Skeletal muscle tissue (tissue), 3 donors: ENCODE measurements at regions not wholly inside any gene's neighbourhood (a gene's known extent, or its start where the extent isn't known, plus 50 kb on each side); places are given as distances from the start of the nearest gene placed in this dataset.

Experiments
- H3K27ac ChIP-seq: one replicate; pipeline ENCODE4 v1.7.0; 2013; ENCODE audit warnings: mild to moderate bottlenecking, low read depth, low read length, inconsistent platforms
- H3K27me3 ChIP-seq, 3 donors: one replicate each; pipeline ENCODE4 v1.7.0; 2013; ENCODE audit warnings: low read length in 3 of 3; ENCODE audit not compliant: control insufficient read depth in 3 of 3, insufficient read depth in 3 of 3
- H3K36me3 ChIP-seq, 3 donors: one replicate each; pipeline ENCODE4 v1.7.0; 2013; ENCODE audit warnings: low read length in 3 of 3; ENCODE audit not compliant: control insufficient read depth in 3 of 3, insufficient read depth in 3 of 3
- H3K4me1 ChIP-seq, 3 donors: one replicate each; pipeline ENCODE4 v1.7.0; 2013; ENCODE audit warnings: low read length in 3 of 3, mild to moderate bottlenecking in 3 of 3; ENCODE audit not compliant: control insufficient read depth in 3 of 3, insufficient read depth in 3 of 3
- H3K4me3 ChIP-seq, 3 donors: one replicate each; pipeline ENCODE4 v1.7.0; 2013; ENCODE audit warnings: low read length in 3 of 3
- H3K9ac ChIP-seq, 3 donors: one replicate each; pipeline ENCODE4 v1.7.0; 2013; ENCODE audit warnings: low read length in 3 of 3, mild to moderate bottlenecking in 3 of 3, moderate library complexity in 2 of 3, low read depth in 1 of 3
- H3K9me3 ChIP-seq, 3 donors: one replicate each; pipeline ENCODE4 v1.7.0; 2013; ENCODE audit warnings: low read length in 3 of 3; ENCODE audit not compliant: control insufficient read depth in 3 of 3
- donor health status: Osteomylitis.

- H3K36me3 ChIP-seq = no peaks in the 10 kb centered on the region
- H3K9ac ChIP-seq = no peak overlapping the region
- no peaks in the 10 kb centered on the region for H3K9me3 ChIP-seq
- no peak overlapping the region for H3K4me3 ChIP-seq
- no peaks in the 10 kb centered on the region for H3K4me1 ChIP-seq
- H3K27ac ChIP-seq = no peak overlapping the region
- no peaks in the 10 kb centered on the region for H3K27me3 ChIP-seq
Measured at GRCh38 chr9:20207176-20207575, 415.1 kb downstream of the MLLT3 start.

- Histone ChIP-seq H3K4me1 (no peaks in the 10 kb centered on the region), H3K4me3 (no peak overlapping the region), H3K36me3 (no peaks in the 10 kb centered on the region)
Measured at GRCh38 chr9:20205821-20206220, 416.5 kb downstream of the MLLT3 start.

GRCh38 chr9:20200991-20201431 lies 412.2 kb upstream of the SLC24A2 start:
- no peaks in the 10 kb centered on the region for H3K36me3 ChIP-seq
- H3K9me3 ChIP-seq = no peaks in the 10 kb centered on the region
- H3K4me1 ChIP-seq = no peaks in the 10 kb centered on the region
- H3K9ac ChIP-seq = no peak overlapping the region
- H3K4me3 ChIP-seq = no peak overlapping the region
- H3K27ac ChIP-seq = no peak overlapping the region
- no peaks in the 10 kb centered on the region for H3K27me3 ChIP-seq

More at GRCh38 chr9:20205821-20206220, 416.5 kb downstream of the MLLT3 start:
- H3K27ac ChIP-seq = no peak overlapping the region
- H3K9ac ChIP-seq = no peak overlapping the region
- no peaks in the 10 kb centered on the region for H3K27me3 ChIP-seq
- H3K9me3 ChIP-seq = no peaks in the 10 kb centered on the region

GRCh38 chr9:20200581-20200980 lies 411.7 kb upstream of the SLC24A2 start:
- Histone ChIP-seq H3K9me3 (no peaks in the 10 kb centered on the region), H3K36me3 (no peaks in the 10 kb centered on the region), H3K9ac (no peak overlapping the region), H3K27ac (no peak overlapping the region), H3K27me3 (no peaks in the 10 kb centered on the region), H3K4me3 (no peak overlapping the region), H3K4me1 (no peaks in the 10 kb centered on the region)

- Histone ChIP-seq H3K27ac (no peak overlapping the region), H3K9me3 (no peaks in the 10 kb centered on the region), H3K27me3 (no peaks in the 10 kb centered on the region), H3K4me1 (no peaks in the 10 kb centered on the region), H3K36me3 (no peaks in the 10 kb centered on the region), H3K4me3 (no peak overlapping the region), H3K9ac (no peak overlapping the region)
Measured at GRCh38 chr9:20199111-20199510, 410.3 kb upstream of the SLC24A2 start.

- H3K27ac ChIP-seq = no peak overlapping the region
- H3K36me3 ChIP-seq = no peaks in the 10 kb centered on the region
- no peaks in the 10 kb centered on the region for H3K4me1 ChIP-seq
- H3K9me3 ChIP-seq = no peaks in the 10 kb centered on the region
- H3K27me3 ChIP-seq = no peaks in the 10 kb centered on the region
- H3K9ac ChIP-seq = no peak overlapping the region
- no peak overlapping the region for H3K4me3 ChIP-seq
Measured at GRCh38 chr9:20197976-20198685, 409.3 kb upstream of the SLC24A2 start.

- Histone ChIP-seq H3K27ac (no peak overlapping the region), H3K4me1 (no peaks in the 10 kb centered on the region), H3K36me3 (no peaks in the 10 kb centered on the region), H3K9me3 (no peaks in the 10 kb centered on the region), H3K4me3 (no peak overlapping the region), H3K27me3 (peaks cover 0 to 3% (median 0%) of the 10 kb centered on the region in 3 donors), H3K9ac (no peak overlapping the region)
Measured at GRCh38 chr9:20191228-20191840, 402.5 kb upstream of the SLC24A2 start.

GRCh38 chr9:20189871-20190270 lies 401.0 kb upstream of the SLC24A2 start:
- Histone ChIP-seq H3K27ac (no peak overlapping the region), H3K9ac (no peak overlapping the region), H3K9me3 (no peaks in the 10 kb centered on the region), H3K4me3 (no peak overlapping the region), H3K27me3 (peaks cover 0 to 3% (median 0%) of the 10 kb centered on the region in 3 donors), H3K4me1 (no peaks in the 10 kb centered on the region), H3K36me3 (no peaks in the 10 kb centered on the region)

GRCh38 chr9:20188616-20189369 lies 400.0 kb upstream of the SLC24A2 start:
- H3K4me1 ChIP-seq = no peaks in the 10 kb centered on the region
- no peaks in the 10 kb centered on the region for H3K36me3 ChIP-seq
- H3K9me3 ChIP-seq = no peaks in the 10 kb centered on the region
- no peak overlapping the region for H3K27ac ChIP-seq
- no peak overlapping the region for H3K4me3 ChIP-seq
- peaks cover 0 to 3% (median 0%) of the 10 kb centered on the region in 3 donors for H3K27me3 ChIP-seq
- H3K9ac ChIP-seq = no peak overlapping the region

GRCh38 chr9:20187318-20187717 lies 398.5 kb upstream of the SLC24A2 start:
- Histone ChIP-seq H3K36me3 (no peaks in the 10 kb centered on the region), H3K27me3 (peaks cover 0 to 3% (median 0%) of the 10 kb centered on the region in 3 donors), H3K4me1 (no peaks in the 10 kb centered on the region), H3K9me3 (no peaks in the 10 kb centered on the region), H3K4me3 (no peak overlapping the region), H3K27ac (no peak overlapping the region), H3K9ac (no peak overlapping the region)
